GM21528 (cell line): ENCODE measurements at regions not wholly inside any gene's neighbourhood (a gene's known extent, or its start where the extent isn't known, plus 50 kb on each side); places are given as distances from the start of the nearest gene placed in this dataset.

Source experiments
- ATAC-seq: cut with Tn5 transposase; IDR thresholded peaks from one replicate; pipeline ENCODE4 v1.9.1; 2021; ENCODE audit warnings: mild to moderate bottlenecking, moderate library complexity; ENCODE audit not compliant: unreplicated experiment, low FRiP score

GRCh38 chr20:51221791-51222408 lies 199.0 kb upstream of the KCNG1 start:
- no peak for ATAC-seq

- ATAC-seq = no peak
Observed at GRCh38 chr20:51221103-51221502, 198.2 kb upstream of the KCNG1 start.

- ATAC-seq = no peak
Observed at GRCh38 chr20:51220293-51220706, 197.4 kb upstream of the KCNG1 start.

- no peak for ATAC-seq
Observed at GRCh38 chr20:51219544-51219943, 196.6 kb upstream of the KCNG1 start.

- ATAC-seq = no peak
Observed at GRCh38 chr20:51218603-51219002, 195.7 kb upstream of the KCNG1 start.

GRCh38 chr20:51217347-51218045 lies 194.6 kb upstream of the KCNG1 start:
- no peak for ATAC-seq

GRCh38 chr20:51216850-51217249 lies 193.9 kb upstream of the KCNG1 start:
- no peak for ATAC-seq

GRCh38 chr20:51212816-51213215 lies 189.9 kb upstream of the KCNG1 start:
- no peak for ATAC-seq

- ATAC-seq = no peak
Observed at GRCh38 chr20:51211191-51211590, 188.3 kb upstream of the KCNG1 start.

GRCh38 chr20:51210084-51210483 lies 187.2 kb upstream of the KCNG1 start:
- ATAC-seq = no peak

- ATAC-seq = no peak
Observed at GRCh38 chr20:51208162-51208561, 185.3 kb upstream of the KCNG1 start.

- ATAC-seq = no peak
Observed at GRCh38 chr20:51206032-51206662, 183.2 kb upstream of the KCNG1 start.

- no peak for ATAC-seq
Observed at GRCh38 chr20:51204794-51205193, 181.9 kb upstream of the KCNG1 start.

GRCh38 chr20:51204051-51204715 lies 181.3 kb upstream of the KCNG1 start:
- no peak for ATAC-seq

- no peak for ATAC-seq
Observed at GRCh38 chr20:51202304-51202703, 179.4 kb upstream of the KCNG1 start.

GRCh38 chr20:51199920-51200319 lies 177.0 kb upstream of the KCNG1 start:
- ATAC-seq = no peak

GRCh38 chr20:51198876-51199523 lies 176.1 kb upstream of the KCNG1 start:
- ATAC-seq = no peak

GRCh38 chr20:51198238-51198637 lies 175.3 kb upstream of the KCNG1 start:
- no peak for ATAC-seq

GRCh38 chr20:51196991-51197651 lies 174.2 kb upstream of the KCNG1 start:
- ATAC-seq = no peak

GRCh38 chr20:51195990-51196389 lies 173.1 kb upstream of the KCNG1 start:
- ATAC-seq = no peak
